Stimulated activated naive CD4-positive, alpha-beta T cell treated with Interleukin-2 at 50 U/mL for 16 hours (primary cell): ENCODE measurements at regions not wholly inside any gene's neighbourhood (a gene's known extent, or its start where the extent isn't known, plus 50 kb on each side); places are given as distances from the start of the nearest gene placed in this dataset.
"Not testable (repeated sequence)": the region's sequence is repeated elsewhere in the genome, so short reads cannot be mapped to it uniquely, and the experiment has no call there.

Experiments used
- DNase-seq: peaks from one replicate; lab custom pipeline; 2025; lab: John Stamatoyannopoulos, UW

DNA sequence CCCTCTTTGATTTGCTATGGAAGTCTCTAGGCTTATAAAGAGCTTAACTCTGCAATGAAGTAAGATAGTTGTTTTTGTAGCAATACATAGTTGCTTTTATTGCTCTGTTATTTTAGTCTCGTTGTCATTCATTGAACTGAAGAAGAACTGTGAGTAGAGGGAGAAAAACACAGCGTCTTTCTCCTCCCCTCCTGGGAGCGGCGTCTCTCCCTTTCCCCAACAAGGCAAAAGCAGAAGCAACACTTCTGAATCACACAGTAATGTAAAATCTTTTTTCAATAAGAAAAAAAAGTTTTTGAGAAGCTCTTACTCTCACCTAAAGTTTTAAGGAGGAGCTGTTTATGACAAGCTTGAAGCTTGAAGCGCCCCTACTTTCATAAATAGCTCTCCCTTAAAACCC lies 119.3 kb upstream of the SLC7A14 start:
- no peak for DNase-seq

DNA sequence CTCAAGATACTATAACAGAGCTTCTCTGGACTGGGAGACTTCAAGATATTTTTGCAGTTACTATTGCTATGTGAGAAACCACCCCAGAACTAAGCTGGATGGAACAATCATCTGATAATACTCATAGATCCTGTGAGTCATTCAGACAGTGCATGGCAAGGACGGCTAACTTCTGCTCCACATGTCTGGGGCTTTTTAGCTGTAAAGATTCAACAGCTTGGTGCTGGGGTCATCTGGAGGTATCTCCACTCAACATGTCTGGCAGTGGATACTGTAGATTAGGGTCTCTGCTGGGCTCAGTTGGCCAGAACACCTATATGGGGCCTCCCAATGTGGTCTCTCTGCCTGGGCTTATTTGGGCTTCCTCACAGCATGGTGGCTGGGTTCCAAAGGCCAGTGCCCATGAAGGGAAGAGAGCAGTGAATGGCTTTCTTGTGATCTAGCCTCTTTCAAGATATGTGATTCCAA lies 117.3 kb upstream of the SLC7A14 start:
- no peak for DNase-seq

DNA sequence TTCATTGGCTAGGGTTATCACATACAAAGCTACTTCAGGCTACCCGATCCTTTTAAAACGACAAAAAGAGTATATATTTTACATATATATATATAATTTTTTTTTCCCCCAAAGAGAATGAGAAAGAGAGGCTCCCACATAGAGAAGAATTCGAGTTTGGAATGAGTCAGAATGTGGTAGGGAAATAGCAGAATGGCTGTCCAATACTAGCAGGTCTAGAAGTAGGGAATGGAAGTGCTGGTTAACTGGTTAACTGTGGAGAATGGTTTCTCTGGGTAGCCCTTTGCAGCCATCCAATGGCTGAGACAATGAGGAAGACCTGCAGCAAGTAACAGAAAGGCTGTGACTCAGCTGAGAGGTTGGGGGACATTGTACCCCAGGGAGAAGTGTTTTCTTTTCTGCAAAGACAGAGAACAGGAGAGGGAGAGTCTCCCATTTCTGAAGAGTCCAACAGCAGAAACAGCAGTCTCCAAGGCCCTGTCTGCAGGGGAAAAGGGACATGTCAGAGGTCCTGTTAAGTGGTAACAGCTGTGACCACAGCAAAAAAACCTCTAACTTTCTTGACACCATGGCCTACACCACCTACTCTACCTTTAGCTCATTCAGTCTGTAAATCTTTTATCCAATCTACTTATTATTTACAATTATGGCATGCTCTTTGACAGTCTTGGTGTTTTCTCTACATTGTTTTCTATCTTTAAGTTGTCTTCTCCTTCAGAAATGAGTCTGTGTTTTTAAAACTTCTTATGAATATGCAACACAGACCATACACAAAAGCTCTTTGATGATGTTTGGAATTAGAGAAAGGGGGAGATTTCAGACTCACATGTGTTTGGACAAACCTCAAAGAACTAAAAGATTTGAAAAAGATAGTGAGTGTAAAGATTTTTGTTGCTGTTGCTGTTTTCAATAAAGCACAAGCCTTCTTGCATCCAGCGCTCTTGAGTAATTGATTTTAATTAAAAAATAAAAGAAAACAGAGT lies 116.1 kb upstream of the SLC7A14 start:
- DNase-seq, result no peak

DNA sequence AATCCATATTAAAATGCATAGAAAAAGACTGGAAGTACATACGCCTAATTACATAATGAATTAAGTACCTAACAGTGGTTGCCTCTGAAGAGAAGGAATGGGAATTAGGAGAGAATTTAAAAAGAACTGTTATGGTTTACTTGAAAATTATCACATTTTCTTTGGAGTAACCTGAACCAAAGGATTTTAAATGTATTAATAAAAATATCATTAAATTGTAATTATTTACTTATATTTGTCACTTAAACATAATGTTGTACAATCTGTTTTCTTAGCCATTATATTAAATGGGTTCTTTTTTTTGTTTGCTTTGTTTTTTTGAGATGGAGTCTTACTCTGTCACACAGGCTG lies 114.2 kb upstream of the SLC7A14 start:
- DNase-seq, result no peak

DNA sequence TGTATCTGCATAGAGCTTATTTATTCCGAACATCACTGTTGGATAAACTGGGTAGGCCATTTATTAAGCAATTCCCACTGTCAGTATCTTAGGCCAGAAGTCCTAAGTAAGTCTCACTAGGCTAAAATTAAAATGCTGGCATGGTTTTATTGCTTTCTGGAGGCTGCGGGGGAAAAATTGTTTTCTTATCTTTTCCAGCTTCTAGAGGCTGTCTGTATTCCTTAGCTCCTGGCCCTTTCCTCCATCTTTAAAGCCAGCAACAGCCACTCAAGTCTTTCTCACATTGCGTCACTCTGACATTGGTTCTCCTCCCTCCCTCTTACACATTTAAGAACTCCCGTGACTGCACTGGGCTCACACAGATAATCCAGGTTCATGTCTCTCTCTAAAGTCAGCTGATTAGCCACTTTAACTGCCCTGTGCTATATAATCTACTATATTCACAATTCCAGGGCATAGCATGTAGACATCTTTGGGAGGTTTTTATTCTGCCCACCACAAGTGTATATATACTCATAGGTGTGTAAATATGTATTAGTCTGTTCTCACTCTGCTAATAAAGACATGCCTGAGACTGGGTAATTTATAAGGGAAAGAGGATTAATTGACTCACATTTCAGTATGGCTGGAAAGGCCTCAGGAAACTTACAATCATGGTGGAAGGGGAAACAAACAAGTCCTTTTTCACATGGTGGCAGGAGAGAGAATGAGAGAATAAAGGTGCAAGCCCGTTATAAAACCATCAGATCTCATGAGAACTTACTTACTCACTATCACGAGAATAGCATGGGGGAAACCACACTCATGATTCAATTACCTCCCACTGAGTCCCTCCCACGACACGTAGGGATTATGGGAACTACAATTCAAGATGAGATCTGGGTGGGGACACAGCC lies 113.5 kb upstream of the SLC7A14 start:
- no peak for DNase-seq

DNA sequence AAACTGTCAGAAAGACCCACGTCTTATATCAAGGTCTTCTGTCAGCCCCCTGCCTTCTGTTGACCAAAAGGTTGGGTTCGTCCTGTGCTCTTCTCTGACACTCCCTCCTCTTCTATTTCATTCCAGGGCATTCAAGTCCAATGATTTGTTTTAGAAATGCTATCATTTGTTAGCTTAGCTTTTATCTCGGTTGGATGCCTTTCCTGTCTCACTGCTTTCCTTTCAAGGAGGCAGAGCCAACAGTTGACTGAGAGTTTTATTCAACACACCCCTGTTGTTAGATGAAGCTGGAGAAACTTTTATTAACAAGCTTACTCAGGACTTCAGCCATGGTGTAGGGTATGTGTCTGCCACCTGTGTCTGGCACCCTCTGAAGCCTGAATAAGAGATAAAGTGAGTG lies 112.0 kb upstream of the SLC7A14 start:
- no peak for DNase-seq

DNA sequence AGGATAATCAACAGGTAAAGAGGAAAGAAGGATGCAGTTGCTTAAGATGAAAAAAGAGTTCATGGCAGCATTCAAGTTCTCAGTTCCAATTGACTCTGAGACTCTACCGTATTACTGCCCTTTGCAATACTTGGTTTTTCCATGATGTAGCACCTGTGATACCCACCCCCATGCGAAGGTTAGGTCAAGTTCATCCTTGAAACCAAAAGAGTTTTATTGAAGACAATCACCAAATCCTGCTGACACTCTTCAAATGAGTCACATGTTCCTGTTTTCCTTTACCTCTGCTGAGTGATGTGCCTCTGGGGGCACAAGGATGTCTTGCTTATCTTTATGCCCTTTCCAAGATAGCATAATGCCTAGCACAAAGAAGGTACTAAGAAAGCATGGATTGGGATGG lies 111.3 kb upstream of the SLC7A14 start:
- no peak for DNase-seq

DNA sequence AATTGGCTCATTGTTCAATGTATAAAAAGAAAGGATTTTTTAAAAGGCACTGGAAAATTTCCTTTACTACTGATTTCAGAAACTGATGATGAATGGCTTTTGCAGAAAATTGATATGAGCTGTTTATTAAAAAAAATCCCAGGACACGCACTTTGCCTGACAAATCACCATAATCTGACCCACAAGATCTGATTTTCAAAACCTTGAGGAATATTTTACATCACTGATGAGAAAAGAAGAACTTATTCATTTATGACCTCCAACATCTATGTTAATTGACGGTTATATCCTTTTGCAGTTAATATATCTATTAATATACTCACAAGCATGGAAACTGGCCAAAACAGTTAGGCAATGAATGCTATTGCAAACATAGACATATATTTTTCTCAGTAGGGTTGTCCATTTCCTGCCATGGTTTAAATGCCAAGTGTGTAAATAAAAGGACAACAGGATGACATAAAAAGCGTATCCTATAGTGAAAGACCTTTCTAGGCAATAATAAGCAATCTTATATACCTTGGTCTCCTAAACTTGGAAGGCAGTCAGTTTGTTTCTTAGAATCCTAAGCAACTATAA lies 109.7 kb upstream of the SLC7A14 start:
- no peak for DNase-seq

DNA sequence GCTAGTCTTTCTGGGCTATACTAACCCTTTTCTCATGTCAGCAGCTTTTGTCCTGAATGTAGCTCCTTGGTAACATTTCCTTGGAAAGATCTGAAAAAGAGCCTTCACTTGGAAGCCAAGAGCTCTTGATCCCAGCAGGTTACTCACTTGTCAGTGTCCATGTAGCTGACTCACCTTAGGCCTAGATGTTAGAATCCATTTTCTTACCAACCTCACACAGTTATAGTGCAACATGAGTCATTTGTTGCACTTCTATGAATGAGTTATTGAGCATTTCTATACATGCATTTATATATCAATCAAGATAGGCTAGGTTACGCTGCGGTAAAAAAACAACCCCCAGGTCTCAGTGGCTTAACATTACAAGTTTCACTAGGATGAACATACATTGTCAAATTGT lies 106.8 kb upstream of the SLC7A14 start:
- no peak for DNase-seq

DNA sequence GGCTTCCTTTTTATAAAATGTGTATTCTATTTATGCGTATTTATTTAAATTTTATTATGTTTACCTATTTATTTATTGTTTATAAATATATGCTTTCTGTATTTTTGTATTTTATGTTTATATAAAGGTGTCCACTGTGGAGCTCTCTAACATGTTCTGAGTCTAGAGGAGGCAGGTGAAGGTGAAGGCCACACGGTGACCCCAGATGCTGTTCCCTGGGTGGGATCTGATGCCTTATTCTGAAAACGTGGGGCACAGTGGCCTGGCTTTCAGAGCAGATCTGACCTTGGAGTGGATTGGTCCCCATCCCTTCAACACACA lies 104.7 kb upstream of the SLC7A14 start:
- DNase-seq, result no peak

DNA sequence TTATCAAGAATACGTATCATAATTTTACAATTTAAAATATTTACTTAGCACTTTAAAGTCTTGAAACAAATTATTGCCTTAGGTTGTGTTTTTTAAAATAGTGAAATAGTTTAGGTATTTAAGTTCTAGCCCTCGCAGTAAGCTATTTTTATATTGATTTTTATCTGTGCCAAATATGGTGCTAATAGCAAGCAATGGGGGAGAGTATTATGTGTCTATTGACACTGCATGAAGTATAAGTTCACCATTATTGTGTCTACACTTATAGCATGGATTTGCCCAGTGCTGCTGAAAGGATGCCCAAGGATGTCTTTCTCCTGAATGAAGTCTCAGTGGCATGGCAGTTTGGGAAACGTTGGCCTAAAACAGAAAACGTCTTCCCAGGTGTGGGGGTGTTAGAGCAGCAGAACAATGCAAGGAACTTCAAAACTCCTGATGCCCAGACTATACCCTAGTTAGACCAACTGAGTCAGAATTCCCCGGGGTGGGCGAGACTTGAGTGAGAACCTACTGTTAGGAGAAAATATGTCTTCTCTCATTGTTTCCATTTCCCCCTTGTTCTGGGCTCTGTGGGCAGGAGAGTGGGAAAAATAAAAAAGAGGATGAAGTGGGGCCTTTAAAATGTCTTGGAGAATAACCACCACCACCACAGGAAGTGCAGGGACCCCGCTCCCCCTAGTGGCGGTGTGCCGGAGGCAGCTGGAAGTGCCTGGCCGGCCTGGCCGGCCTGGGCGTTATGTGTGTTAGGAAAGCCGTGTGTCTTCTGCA lies 104.2 kb upstream of the SLC7A14 start:
- DNase-seq, result no peak

DNA sequence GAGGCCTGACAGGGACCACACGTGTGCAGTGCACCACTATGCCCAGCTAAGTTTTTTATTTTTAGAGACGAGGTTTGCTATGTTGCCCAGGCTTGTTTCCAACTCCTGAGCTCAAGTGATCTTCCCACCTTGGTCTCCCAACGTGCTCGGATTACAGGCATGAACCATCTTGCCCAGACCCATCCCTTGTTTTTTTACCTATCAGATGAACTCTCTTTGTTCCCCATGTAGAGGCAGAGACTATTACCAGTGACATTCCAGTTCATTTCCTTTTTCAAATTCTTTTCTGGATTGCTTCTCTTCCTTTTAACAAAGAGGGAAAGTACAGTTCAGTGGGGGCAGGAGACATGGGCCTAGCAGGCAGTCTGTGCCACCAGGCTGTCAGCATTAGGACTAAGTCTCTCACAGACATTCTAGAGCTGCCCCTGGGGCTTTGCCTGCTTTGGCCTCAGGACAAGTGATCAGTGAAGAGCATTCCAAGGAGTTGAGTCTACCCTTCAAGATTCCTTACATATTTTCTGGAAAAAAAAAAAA lies 103.5 kb upstream of the SLC7A14 start:
- DNase-seq, result no peak

DNA sequence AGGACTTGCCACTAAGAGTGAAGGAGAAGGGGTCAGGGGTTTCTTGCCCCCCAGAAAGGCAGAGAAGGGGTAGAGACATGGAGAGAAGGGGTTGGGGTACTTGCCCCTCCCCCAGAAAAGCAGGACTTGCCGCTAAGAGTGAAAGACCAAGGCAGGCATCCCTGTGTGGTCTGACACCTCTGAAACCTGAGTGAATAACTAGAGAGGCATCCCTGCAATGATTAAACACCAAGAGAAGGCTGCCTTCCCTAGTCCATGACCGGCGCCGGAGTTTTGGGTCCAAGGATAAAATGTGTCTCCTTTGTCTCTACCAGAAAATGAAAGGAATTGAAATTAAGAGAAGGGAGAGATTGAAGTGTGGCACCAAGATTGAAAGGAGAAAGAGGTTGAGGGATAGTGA lies 102.3 kb upstream of the SLC7A14 start:
- DNase-seq, result not testable (repeated sequence)

DNA sequence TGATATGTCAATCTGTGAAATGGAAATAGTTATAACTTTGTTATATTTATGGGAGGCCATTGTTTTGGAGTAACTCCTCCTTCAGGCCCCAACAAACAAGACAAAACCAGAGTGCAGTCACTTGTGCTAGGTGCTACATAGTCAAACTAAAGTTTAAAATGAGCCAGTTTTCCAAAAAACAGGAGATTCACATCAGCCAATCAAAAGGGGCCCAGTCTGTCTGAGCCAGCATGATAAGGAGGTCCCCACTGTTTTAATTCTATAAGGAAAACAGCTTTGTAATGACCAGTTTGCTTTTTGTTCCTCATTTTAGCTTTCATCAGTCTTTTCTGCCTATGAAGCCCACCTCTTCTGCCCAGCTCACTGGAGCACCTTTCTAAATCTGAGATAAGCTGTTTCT lies 94.7 kb upstream of the SLC7A14 start:
- DNase-seq, result no peak

DNA sequence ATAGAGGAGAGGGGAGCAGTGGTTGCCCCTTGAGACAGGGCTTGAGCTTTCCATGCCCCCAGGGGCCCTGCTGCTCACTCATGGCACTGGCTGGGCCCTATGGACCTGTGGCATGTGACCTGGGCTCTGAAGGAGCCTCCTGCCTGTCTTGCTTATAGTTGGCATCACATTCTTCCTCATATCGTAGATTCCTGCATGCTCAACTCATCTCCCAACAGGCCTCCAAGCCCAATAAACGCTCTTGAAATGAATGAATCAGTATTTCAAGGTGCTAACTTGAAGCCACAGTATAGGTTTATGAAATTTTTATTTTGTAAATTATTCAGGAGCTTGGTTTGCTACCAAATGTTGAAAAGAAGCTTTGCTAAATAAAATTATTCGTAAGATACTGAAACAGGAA lies 93.3 kb upstream of the SLC7A14 start:
- DNase-seq, result no peak

DNA sequence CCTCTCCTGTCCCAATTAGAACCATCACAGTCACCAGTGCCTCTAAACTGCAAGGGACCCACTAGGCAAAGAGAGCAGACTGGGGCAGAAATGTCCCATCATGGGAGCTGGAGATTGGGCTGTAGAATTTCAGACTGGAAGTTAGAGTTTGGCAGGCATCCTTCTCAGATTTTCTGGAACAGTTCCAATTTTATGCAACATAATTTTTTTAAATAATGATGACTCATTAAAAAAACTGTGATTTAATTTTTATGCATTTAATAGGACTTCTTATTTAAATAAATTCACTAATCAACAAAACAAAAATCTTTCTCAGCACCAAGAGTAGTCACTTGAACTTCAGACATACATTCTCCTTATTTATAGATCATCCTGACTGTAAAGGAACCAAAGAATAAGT lies 84.6 kb upstream of the SLC7A14 start:
- DNase-seq, result no peak

DNA sequence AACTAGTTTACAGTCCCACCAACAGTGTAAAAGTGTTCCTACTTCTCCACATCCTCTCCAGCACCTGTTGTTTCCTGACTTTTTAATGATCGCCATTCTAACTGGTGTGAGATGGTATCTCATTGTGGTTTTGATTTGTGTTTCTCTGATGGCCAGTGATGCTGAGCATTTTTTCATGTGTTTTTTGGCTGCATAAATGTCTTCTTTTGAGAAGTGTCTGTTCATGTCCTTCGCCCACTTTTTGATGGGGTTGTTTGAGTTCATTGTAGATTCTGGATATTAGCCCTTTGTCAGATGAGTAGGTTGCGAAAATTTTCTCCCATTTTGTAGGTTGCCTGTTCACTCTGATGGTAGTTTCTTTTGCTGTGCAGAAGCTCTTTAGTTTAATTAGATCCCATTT lies 77.1 kb upstream of the SLC7A14 start:
- DNase-seq, result not testable (repeated sequence)

DNA sequence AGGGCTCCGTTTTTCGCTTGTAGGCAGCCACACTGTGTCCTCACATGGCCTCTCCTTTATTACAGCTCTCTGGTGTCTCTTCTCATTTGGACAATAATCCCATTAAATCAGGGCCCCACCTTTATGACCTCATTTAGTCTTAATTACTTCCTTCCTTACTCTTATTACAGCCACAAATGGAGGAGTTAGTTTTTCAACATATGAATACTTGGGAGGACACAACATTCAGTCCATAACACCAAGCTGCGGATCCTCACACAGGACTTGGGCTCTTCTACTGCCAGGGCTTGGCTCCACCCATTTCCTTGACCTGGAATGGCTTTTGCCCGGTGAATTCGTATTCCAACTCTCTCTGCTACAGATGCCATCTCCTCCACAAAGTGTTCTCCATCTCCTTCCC lies 74.3 kb upstream of the SLC7A14 start:
- DNase-seq, result no peak

DNA sequence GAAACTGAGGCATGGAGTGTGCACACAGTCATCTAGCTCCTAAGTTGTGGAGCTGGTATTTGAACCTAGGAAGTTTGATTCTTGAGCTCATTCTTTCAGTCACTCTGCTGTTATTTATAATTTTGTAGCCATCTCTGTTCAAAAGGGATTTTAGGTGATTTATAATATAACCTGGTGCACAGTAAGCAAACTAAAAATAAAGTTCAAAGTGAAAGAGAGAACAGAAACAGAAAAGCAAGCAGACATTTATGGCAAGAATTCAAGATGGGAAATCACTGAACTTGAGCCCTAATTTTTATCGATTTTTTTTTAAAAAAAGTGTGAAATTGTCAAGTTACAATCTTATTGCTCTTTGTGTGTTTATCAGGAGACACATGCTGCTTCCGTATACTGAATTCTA lies 71.4 kb upstream of the SLC7A14 start:
- no peak for DNase-seq

DNA sequence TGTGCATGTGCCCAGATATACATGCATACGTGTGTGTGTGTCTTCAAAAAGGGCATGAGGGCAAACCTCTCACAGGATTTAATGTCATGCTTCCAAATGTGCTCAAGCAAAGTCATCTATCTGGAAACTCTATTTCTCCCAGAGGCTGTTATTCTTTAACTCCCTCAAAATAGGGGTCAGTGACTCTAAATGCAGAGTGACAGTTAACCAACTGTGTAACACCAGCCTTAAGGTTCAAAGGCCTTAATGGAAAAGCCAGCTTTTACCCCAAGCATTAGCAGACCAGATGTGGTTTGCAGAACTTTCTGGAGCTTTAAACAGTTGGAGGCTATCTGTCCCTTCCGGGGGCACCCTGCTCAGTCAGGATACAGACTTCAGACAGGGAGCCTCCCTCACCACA lies 70.4 kb upstream of the SLC7A14 start:
- DNase-seq, result no peak

DNA sequence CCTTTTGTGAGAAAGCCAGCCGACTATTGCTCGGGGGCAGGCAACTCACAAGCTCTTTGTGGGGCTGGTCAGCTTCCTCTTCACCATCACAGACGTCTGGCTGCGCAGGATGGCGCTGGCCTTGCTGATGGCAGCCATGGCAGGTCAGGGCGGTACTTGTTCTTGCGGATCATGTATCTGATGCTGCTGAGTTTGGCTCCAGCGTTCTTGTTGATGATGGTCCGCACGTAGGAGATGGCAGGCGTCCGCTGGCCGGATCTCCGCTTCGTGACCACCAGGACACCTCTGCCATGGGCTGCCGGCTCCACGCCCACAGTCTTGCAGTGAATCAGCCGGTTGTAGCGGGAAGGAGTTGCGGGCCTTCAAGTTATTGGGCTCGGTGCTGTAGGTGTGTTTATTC lies 67.9 kb upstream of the SLC7A14 start:
- no peak for DNase-seq
